ENCODE measurements at regions not wholly inside any gene's neighbourhood (a gene's known extent, or its start where the extent isn't known, plus 50 kb on each side); places are given as distances from the start of the nearest gene placed in this dataset.

GRCh38 chr4:120158841-120159463 lies 92.3 kb upstream of the MAD2L1 start:
- ChIA-PET CTCF (ENCODE audit: low intra/inter-chr PET ratio, low total read pairs) (no interaction called here), POLR2A (no interaction called here)
- ATAC-seq (no peak), FAIRE-seq (no peak), DNase-seq (ENCODE audit: low spot score) (no peak)
- BruUV-seq (replicated peaks), result no TSS peak
- Histone ChIP-seq H3K4me2 (ENCODE audit: low read depth, low read length) (no peak overlapping the region), H3K9me3 (ENCODE audit: low read length) (no peaks in the 10 kb centered on the region), H3K27ac (ENCODE audit: extremely low read length, insufficient read depth, low read length) (no peak overlapping the region), H3K9ac (ENCODE audit: insufficient read depth, low read depth, low read length) (no peak overlapping the region), H3K4me3 (replicated peaks in 1 of 3; ENCODE audit: insufficient read depth in 1 of 3, low read depth in 2 of 3, low read length in 3 of 3) (no peak overlapping the region), H3K36me3 (replicated peaks in 1 of 2; ENCODE audit: control insufficient read depth in 1 of 2, insufficient read depth in 2 of 2, low read length in 2 of 2) (no peaks in the 10 kb centered on the region), H3K4me1 (ENCODE audit: insufficient read depth, low read length) (no peaks in the 10 kb centered on the region), H4K20me1 (ENCODE audit: insufficient read depth, low read length) (no peaks in the 10 kb centered on the region), H3K27me3 (ENCODE audit: control insufficient read depth in 1 of 2, insufficient read depth in 2 of 2, low read length in 2 of 2) (no peaks in the 10 kb centered on the region; a peak in 1 of 5 replicates), H2AFZ (ENCODE audit: low read length) (no peak overlapping the region), H3K79me2 (ENCODE audit: insufficient read depth, low read length) (no peaks in the 10 kb centered on the region)
- intact Hi-C loops (cut with micrococcal nuclease; ENCODE audit: unreplicated experiment), result loop anchor here (10.0 kb wide), 1 partner anchor 126 kb away; no protein-coding TSS in a partner anchor
- WGBS (ENCODE audit: low lambda C conversion rate), result 24% methylated on average over 3 of the region's 3 CpGs
- in situ Hi-C loops (cut with HindIII; ENCODE audit: extremely low pct_ligation_motif_present, low pct_unique_long_range_greater_than_20kb), result loop anchor here (10.0 kb wide), 1 partner anchor 936 kb away; no protein-coding TSS in a partner anchor
- no peak for TF ChIP-seq ZNF768 (CRISPR knock-in tag; IDR thresholded peaks at IDR 0.05)
- TF ChIP-seq ZNF788 (CRISPR knock-in tag; IDR thresholded peaks at IDR 0.05; ENCODE audit: borderline replicate concordance), result no peak
- TF ChIP-seq NFE2 (CRISPR knock-in tag; IDR thresholded peaks at IDR 0.05), result no peak
- no peak for TF ChIP-seq ZNF567 (CRISPR knock-in tag; IDR thresholded peaks at IDR 0.05; ENCODE audit: borderline replicate concordance)
- TF ChIP-seq ZNF574 (CRISPR knock-in tag; IDR thresholded peaks at IDR 0.05), result no peak
- TF ChIP-seq ZNF512 (CRISPR knock-in tag; IDR thresholded peaks at IDR 0.05), result no peak
- no peak for TF ChIP-seq ZGPAT (CRISPR knock-in tag; IDR thresholded peaks at IDR 0.05)
- TF ChIP-seq ZNF281 (CRISPR knock-in tag; IDR thresholded peaks at IDR 0.05; ENCODE audit: borderline replicate concordance), result no peak
- TF ChIP-seq MAFF (IDR thresholded peaks at IDR 0.05; ENCODE audit: low read depth, low read length), result no peak
- TF ChIP-seq TCF12 (IDR thresholded peaks at IDR 0.05), result no peak
- no peak for TF ChIP-seq TCF12 (CRISPR knock-in tag; IDR thresholded peaks at IDR 0.05)
- TF ChIP-seq ZNF75D (CRISPR knock-in tag; IDR thresholded peaks at IDR 0.05; ENCODE audit: borderline replicate concordance), result no peak
- TF ChIP-seq ARNT2 (CRISPR knock-in tag; IDR thresholded peaks at IDR 0.05; ENCODE audit: low read depth), result no peak
- no peak for TF ChIP-seq ZNF639 (CRISPR knock-in tag; conservative IDR thresholded peaks at IDR 0.05)
- TF ChIP-seq RFXAP (CRISPR knock-in tag; IDR thresholded peaks at IDR 0.05; ENCODE audit: borderline replicate concordance), result no peak

Measured in HepG2 (cell line).